Panc1 (cell line): ENCODE measurements at regions not wholly inside any gene's neighbourhood (a gene's known extent, or its start where the extent isn't known, plus 50 kb on each side); places are given as distances from the start of the nearest gene placed in this dataset.

Experiments
- ATAC-seq: fragments of 200-7000 bp; cut with Tn5 transposase; 2 replicates; pipeline ENCODE4 v1.9.1; 2020; ENCODE audit warnings: mild to moderate bottlenecking, moderate library complexity
- BruUV-seq: library from RNA; stranded (reverse); fragments of 400-500 nt; replicated peaks from 2 replicates; lab custom pipeline; 2021; lab: Mats Ljungman, UMichigan
- CTCF ChIA-PET: fragments of 300-600 bp; sonication (Branson Sonifier 250); formaldehyde crosslinking; loops from one replicate; lab custom pipeline; 2022; ENCODE audit warnings: antibody characterized with exemption; lab: Charles Lee
- POLR2A ChIA-PET: fragments of 300-600 bp; sonication (Branson Sonifier 250); formaldehyde crosslinking; loops from one replicate; lab custom pipeline; 2022; ENCODE audit warnings: antibody characterized with exemption; lab: Charles Lee
- DNase-seq: peaks from one replicate; pipeline ENCODE4 v3.0.0-alpha.2; 2010; ENCODE audit warnings: low read depth, low spot score
- H3K27ac ChIP-seq: 2 replicates; pipeline ENCODE4 v1.5.1; 2011; ENCODE audit warnings: mild to moderate bottlenecking, low read length, inconsistent platforms
- H3K27me3 ChIP-seq: fragments of 200-500 bp; sonication (Bioruptor generic); 2 replicates; pipeline ENCODE4 v1.6.0; 2014; ENCODE audit warnings: low read length, inconsistent platforms; ENCODE audit not compliant: control insufficient read depth, insufficient read depth
- H3K36me3 ChIP-seq: fragments of 200-500 bp; sonication (Bioruptor generic); 2 replicates; pipeline ENCODE4 v1.5.1; 2014; ENCODE audit warnings: inconsistent platforms, mild to moderate bottlenecking, low read length, moderate library complexity; ENCODE audit not compliant: control insufficient read depth, insufficient read depth
- H3K4me1 ChIP-seq: 2 replicates; pipeline ENCODE4 v1.5.1; 2011; ENCODE audit warnings: inconsistent platforms, mild to moderate bottlenecking, low read length, moderate library complexity; ENCODE audit not compliant: control insufficient read depth, insufficient read depth
- H3K4me3 ChIP-seq, 2 experiments: 2 replicates each; pipeline ENCODE4 v1.5.1; 2011 to 2012; ENCODE audit warnings: low read depth in 2 of 2, low read length in 2 of 2, mild to moderate bottlenecking in 2 of 2, inconsistent platforms in 1 of 2, moderate library complexity in 1 of 2
- H3K9me3 ChIP-seq: fragments of 200-500 bp; sonication (Bioruptor generic); 2 replicates; pipeline ENCODE4 v1.5.1; 2014; ENCODE audit warnings: low read depth, mild to moderate bottlenecking, inconsistent platforms, low read length, moderate library complexity; ENCODE audit not compliant: control insufficient read depth, insufficient read depth
- POLR2AphosphoS5 ChIP-seq: IDR thresholded peaks from 2 replicates; pipeline ENCODE4 v1.6.1; 2012; ENCODE audit warnings: mild to moderate bottlenecking, low read depth, low read length, moderate library complexity
- SIN3A ChIP-seq: IDR thresholded peaks from 2 replicates; pipeline ENCODE4 v1.6.1; 2012; ENCODE audit warnings: low read depth, mild to moderate bottlenecking, low read length, moderate library complexity, borderline replicate concordance; ENCODE audit not compliant: insufficient read depth
- TCF7L2 ChIP-seq: IDR thresholded peaks from 2 replicates; pipeline ENCODE4 v1.6.1; 2011; ENCODE audit warnings: mild to moderate bottlenecking, low read depth, low read length, inconsistent platforms
- in situ Hi-C: cut with HindIII; loops from 2 replicates; pipeline ENCODE4 v1.10.0; 2016; ENCODE audit warnings: low sequenced_read_pairs, low pct_unique_long_range_greater_than_20kb
- intact Hi-C: fragments of 100-400 bp; cut with micrococcal nuclease; formaldehyde crosslinking; loops from one replicate; pipeline ENCODE4 v1.10.0; 2022; ENCODE audit not compliant: unreplicated experiment
- TF ChIP-seq, protein P1 (sequence below), 2 experiments: IDR thresholded peaks; 2 replicates each; pipeline ENCODE4 v1.6.1; 2011 to 2012; ENCODE audit warnings: low read depth in 2 of 2, control low read depth in 1 of 2, low read length in 1 of 2, mild to moderate bottlenecking in 1 of 2, moderate library complexity in 1 of 2; ENCODE audit not compliant: insufficient read depth in 1 of 2
- TF ChIP-seq, protein P2 (sequence below): fragments of 450-650 bp; IDR thresholded peaks from 2 replicates; pipeline ENCODE4 v1.5.1; 2017; ENCODE audit warnings: mild to moderate bottlenecking

DNA sequence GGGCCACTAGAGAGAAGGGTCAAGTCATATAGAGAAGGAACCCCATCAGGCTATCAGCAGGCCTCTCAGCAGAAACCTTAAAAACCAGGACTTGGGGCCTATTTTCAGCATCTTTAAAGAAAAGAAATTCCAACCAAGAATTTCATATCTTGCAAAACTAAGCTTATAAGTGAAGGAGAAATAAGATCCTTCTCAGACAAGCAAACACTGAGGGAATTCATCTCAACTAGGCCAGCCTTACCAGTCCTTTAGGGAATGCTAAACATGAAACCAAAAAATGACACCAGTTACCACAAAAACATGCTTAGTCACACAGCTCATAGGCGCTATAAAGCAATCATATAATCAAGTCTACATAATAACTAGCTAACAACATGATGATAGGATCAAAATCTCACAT is 407.1 kb downstream of the LRRC70 start:
- no peaks in the 10 kb centered on the region for H3K36me3 ChIP-seq
- POLR2A ChIA-PET: no interaction called here
- intact Hi-C loops (no loop called here), in situ Hi-C loops (no loop called here)
- no peak for DNase-seq
- H3K27me3 ChIP-seq: no peaks in the 10 kb centered on the region
- H3K4me3 ChIP-seq: no peak overlapping the region
- CTCF ChIA-PET: no interaction called here
- ATAC-seq: no peak
- H3K27ac ChIP-seq: no peak overlapping the region
- TF ChIP-seq SIN3A (no peak), POLR2AphosphoS5 (no peak), TCF7L2 (no peak)
- TF ChIP-seq, protein P1, sequence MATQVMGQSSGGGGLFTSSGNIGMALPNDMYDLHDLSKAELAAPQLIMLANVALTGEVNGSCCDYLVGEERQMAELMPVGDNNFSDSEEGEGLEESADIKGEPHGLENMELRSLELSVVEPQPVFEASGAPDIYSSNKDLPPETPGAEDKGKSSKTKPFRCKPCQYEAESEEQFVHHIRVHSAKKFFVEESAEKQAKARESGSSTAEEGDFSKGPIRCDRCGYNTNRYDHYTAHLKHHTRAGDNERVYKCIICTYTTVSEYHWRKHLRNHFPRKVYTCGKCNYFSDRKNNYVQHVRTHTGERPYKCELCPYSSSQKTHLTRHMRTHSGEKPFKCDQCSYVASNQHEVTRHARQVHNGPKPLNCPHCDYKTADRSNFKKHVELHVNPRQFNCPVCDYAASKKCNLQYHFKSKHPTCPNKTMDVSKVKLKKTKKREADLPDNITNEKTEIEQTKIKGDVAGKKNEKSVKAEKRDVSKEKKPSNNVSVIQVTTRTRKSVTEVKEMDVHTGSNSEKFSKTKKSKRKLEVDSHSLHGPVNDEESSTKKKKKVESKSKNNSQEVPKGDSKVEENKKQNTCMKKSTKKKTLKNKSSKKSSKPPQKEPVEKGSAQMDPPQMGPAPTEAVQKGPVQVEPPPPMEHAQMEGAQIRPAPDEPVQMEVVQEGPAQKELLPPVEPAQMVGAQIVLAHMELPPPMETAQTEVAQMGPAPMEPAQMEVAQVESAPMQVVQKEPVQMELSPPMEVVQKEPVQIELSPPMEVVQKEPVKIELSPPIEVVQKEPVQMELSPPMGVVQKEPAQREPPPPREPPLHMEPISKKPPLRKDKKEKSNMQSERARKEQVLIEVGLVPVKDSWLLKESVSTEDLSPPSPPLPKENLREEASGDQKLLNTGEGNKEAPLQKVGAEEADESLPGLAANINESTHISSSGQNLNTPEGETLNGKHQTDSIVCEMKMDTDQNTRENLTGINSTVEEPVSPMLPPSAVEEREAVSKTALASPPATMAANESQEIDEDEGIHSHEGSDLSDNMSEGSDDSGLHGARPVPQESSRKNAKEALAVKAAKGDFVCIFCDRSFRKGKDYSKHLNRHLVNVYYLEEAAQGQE (IDR thresholded peaks at IDR 0.05; ENCODE audit: insufficient read depth in 1 of 2, low read depth in 2 of 2, low read length in 1 of 2): no peak
- TF ChIP-seq, protein P2, sequence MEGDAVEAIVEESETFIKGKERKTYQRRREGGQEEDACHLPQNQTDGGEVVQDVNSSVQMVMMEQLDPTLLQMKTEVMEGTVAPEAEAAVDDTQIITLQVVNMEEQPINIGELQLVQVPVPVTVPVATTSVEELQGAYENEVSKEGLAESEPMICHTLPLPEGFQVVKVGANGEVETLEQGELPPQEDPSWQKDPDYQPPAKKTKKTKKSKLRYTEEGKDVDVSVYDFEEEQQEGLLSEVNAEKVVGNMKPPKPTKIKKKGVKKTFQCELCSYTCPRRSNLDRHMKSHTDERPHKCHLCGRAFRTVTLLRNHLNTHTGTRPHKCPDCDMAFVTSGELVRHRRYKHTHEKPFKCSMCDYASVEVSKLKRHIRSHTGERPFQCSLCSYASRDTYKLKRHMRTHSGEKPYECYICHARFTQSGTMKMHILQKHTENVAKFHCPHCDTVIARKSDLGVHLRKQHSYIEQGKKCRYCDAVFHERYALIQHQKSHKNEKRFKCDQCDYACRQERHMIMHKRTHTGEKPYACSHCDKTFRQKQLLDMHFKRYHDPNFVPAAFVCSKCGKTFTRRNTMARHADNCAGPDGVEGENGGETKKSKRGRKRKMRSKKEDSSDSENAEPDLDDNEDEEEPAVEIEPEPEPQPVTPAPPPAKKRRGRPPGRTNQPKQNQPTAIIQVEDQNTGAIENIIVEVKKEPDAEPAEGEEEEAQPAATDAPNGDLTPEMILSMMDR: no peak
- H3K9me3 ChIP-seq: 0 out of 2 replicates have a peak, but pooled peaks cover 3% of the 10 kb centered on the region
- H3K4me1 ChIP-seq: no peaks in the 10 kb centered on the region
- BruUV-seq: no TSS peak

DNA sequence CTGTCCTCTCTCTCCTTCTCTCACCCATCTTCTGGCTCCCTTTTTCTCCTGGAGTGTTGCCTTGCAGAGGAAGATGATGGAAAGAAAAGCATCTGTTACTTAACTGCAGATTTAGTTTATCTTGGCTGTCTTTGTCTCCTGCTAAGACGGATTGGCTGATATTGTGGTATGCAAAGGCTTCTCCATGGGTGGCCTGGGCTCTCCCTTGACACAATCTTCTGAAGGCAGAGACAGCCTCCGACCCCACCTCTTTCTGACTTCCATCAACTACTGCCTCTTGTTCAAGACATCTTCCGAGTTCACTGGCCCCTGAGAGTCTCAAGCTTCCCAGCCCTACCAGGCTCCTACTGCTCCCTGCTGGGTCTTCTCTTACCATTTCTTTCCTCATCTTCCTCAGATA is 403.7 kb downstream of the LRRC70 start:
- DNase-seq (no peak), ATAC-seq (no peak)
- in situ Hi-C loops (no loop called here), intact Hi-C loops (no loop called here)
- no peaks in the 10 kb centered on the region for H3K4me1 ChIP-seq
- TF ChIP-seq, protein P2: no peak
- no peak for TF ChIP-seq TCF7L2
- no peak for TF ChIP-seq POLR2AphosphoS5
- TF ChIP-seq SIN3A: no peak
- TF ChIP-seq, protein P1 (IDR thresholded peaks at IDR 0.05; ENCODE audit: insufficient read depth in 1 of 2, low read depth in 2 of 2, low read length in 1 of 2): no peak
- ChIA-PET POLR2A (no interaction called here), CTCF (no interaction called here)
- H3K9me3 ChIP-seq: 0 out of 2 replicates have a peak, but pooled peaks cover 3% of the 10 kb centered on the region
- no peak overlapping the region for H3K4me3 ChIP-seq
- H3K27ac ChIP-seq: no peak overlapping the region
- no peaks in the 10 kb centered on the region for H3K27me3 ChIP-seq
- H3K36me3 ChIP-seq: no peaks in the 10 kb centered on the region
- no TSS peak for BruUV-seq
